Tongue (tissue), 1 donor: ENCODE measurements at regions not wholly inside any gene's neighbourhood (a gene's known extent, or its start where the extent isn't known, plus 50 kb on each side); places are given as distances from the start of the nearest gene placed in this dataset.

Experiments used
- DNase-seq: peaks from one replicate; pipeline ENCODE4 v3.0.0-alpha.2; 2015

GRCh38 chr13:40261947-40262346, 404.5 kb downstream of the FOXO1 start:
- no peak for DNase-seq

GRCh38 chr13:40269086-40269485, 397.4 kb downstream of the FOXO1 start:
- DNase-seq, result peak; percentile 28

- DNase-seq, result no peak
Measured at GRCh38 chr13:40270726-40271125, 395.7 kb downstream of the FOXO1 start.

GRCh38 chr13:40271271-40271885, 395.1 kb downstream of the FOXO1 start:
- peak; percentile 19 for DNase-seq

GRCh38 chr13:40271931-40272775, 394.3 kb downstream of the FOXO1 start:
- peak; percentile 67 for DNase-seq

GRCh38 chr13:40272776-40273139, 393.7 kb downstream of the FOXO1 start:
- DNase-seq, result no peak

GRCh38 chr13:40273253-40274025, 393.0 kb downstream of the FOXO1 start:
- DNase-seq, result no peak

GRCh38 chr13:40274103-40274502, 392.3 kb downstream of the FOXO1 start:
- DNase-seq, result no peak

GRCh38 chr13:40275155-40275554, 391.3 kb downstream of the FOXO1 start:
- no peak for DNase-seq

- DNase-seq, result no peak
Measured at GRCh38 chr13:40275636-40276035, 390.8 kb downstream of the FOXO1 start.

GRCh38 chr13:40283666-40284065, 382.8 kb downstream of the FOXO1 start:
- DNase-seq, result peak; percentile 19

- no peak for DNase-seq
Measured at GRCh38 chr13:40285634-40286033, 380.8 kb downstream of the FOXO1 start.

- DNase-seq, result no peak
Measured at GRCh38 chr13:40287428-40287827, 379.0 kb downstream of the FOXO1 start.

- DNase-seq, result no peak
Measured at GRCh38 chr13:40288259-40288658, 378.2 kb downstream of the FOXO1 start.

- DNase-seq, result no peak
Measured at GRCh38 chr13:40290758-40291157, 375.7 kb downstream of the FOXO1 start.

- no peak for DNase-seq
Measured at GRCh38 chr13:40292108-40292507, 374.3 kb downstream of the FOXO1 start.

- DNase-seq, result no peak
Measured at GRCh38 chr13:40292536-40292935, 373.9 kb downstream of the FOXO1 start.

- no peak for DNase-seq
Measured at GRCh38 chr13:40302351-40302750, 364.1 kb downstream of the FOXO1 start.

GRCh38 chr13:40304391-40304790, 362.1 kb downstream of the FOXO1 start:
- DNase-seq, result no peak

- no peak for DNase-seq
Measured at GRCh38 chr13:40306817-40307216, 359.6 kb downstream of the FOXO1 start.

GRCh38 chr13:40309881-40310280, 356.6 kb downstream of the FOXO1 start:
- DNase-seq, result no peak

GRCh38 chr13:40311356-40312101, 354.9 kb downstream of the FOXO1 start:
- no peak for DNase-seq
